ENCODE measurements at regions not wholly inside any gene's neighbourhood (a gene's known extent, or its start where the extent isn't known, plus 50 kb on each side); places are given as distances from the start of the nearest gene placed in this dataset.

DNA sequence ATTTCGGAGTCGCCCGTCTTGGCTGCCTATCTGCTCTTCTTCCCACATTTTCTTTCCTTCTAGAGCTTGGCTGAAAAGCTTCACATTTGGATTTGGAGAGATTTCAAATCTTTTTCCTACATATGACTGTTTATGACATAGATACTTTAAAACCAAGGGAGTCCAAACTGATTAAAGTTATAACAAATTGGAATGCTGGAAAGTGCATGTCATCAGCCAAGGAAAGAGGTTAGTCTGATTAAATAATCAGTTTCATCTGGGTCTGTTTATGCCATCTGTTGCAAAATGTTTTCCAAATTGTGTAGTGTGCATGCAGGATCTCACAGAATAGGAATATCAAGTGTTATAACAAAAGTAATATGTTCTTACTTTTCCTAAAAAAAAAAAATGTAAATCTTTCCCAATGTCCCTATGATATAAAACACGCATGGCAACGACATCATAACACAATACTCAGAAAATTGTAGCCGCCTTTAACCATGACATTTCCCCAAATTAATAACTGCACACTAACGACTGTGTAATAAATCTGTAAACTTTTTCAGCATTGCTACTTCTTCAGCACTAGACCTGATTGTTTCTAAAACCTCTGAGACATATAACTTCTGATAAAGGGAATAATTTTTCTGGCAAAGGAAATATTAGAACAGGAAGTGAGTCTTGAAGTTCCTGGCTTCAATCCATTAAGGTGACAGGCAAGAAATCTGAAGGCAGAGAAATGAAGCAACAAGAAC, 230.2 kb upstream of the FOXQ1 start:
- DNase-seq, result no peak

DNA sequence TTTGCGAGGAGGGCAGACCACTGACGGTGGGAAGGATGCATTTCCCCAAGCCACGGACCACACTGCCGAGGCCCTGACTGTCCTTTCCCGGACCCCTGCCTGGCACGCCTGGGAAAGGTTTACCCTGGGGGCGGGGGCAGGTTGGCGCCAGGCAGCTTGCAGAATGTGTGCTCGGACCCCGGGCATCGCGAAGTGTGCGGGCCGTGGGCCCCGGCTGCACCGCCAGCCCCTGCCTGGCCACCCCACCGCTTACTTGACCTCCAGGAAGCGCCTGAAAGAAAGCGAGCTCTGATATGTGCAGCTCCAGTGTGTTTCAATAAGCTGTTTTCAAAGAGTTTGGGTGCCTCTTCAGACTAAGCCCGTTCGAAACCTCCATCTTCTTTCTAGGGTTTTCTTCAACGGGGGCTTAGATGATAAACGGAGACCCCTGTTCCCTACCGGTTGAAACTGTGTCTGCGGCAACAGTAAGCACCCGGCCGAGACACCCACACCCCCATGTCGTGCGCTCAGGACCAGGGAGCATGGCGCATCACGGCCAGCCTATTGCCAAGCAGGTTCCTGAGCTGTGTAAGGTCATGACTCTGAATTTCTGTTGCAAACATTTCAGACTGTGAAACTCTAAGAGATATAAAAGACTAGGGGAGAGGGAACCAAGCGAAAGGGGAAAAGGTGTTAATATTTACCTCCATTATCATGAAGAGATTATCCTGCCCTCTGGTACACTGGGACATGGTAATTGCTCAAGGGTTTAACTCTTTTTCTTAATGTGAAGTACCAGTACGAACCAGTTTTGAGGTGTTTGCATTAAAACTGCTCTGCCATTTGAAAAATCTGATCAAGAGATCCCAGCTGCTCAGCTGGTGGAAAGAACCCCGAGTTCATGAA, 231.2 kb upstream of the FOXQ1 start:
- DNase-seq, result no peak

DNA sequence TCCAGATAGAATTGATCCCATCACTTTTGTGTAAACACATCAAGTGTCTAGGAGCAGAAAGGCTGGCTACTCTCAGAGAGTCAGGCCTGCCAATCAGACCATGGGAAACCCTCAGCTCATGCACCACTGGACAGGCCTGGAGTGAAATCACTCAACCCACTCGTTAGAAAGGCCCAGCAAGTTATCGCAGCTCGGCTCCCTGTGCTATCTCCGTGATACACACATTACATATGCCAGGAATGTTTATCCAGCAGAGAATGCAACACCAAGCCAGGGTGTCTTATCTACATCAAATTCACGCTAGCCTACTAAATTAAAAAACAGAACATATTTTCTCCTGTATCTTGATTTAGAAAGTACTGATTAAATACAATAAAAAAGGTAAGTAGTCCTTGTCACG, 232.4 kb upstream of the FOXQ1 start:
- no peak for DNase-seq

DNA sequence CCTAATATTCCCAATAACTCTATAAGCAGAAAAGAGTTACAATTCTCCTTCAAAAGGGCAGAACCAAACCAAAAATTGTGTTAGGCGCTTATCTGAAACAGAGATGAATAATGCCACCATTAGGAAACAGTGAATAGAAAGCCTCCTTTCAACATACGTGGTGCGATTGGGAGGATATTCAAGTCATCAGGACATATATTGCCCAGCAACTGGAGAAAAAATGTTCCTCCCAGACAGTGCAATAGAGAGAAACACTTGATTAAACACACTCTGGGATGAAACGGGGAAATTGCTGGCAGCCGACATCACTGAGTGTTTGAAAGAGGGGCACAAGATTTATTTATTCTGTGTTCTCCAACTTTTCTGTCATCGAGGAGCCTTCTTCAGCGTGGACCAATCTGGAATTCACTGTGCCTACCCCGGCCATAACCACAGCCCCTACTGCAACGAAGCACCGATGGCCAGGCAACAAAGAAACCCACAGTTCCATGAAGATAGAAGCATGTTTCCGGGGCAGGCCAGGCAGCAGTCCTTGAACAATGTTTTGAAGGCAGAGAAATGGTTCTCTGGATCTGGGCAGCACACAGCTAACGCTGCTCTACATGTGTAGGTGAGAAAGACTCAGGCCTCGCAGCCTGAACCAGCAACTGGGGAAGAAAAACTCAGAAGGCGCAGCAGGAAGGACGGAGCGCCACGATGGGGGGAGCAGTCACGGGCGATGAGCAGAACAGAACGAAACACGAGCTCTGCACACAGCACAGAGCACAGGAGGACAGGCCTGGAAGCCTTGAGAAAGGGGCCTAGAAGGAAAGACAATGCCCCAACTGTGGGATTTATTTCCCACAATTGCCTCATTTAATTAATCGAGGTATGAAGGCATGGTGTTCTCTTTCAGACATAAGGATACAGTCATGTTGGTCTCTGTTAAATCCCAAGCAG, 234.2 kb upstream of the FOXQ1 start:
- no peak for DNase-seq

DNA sequence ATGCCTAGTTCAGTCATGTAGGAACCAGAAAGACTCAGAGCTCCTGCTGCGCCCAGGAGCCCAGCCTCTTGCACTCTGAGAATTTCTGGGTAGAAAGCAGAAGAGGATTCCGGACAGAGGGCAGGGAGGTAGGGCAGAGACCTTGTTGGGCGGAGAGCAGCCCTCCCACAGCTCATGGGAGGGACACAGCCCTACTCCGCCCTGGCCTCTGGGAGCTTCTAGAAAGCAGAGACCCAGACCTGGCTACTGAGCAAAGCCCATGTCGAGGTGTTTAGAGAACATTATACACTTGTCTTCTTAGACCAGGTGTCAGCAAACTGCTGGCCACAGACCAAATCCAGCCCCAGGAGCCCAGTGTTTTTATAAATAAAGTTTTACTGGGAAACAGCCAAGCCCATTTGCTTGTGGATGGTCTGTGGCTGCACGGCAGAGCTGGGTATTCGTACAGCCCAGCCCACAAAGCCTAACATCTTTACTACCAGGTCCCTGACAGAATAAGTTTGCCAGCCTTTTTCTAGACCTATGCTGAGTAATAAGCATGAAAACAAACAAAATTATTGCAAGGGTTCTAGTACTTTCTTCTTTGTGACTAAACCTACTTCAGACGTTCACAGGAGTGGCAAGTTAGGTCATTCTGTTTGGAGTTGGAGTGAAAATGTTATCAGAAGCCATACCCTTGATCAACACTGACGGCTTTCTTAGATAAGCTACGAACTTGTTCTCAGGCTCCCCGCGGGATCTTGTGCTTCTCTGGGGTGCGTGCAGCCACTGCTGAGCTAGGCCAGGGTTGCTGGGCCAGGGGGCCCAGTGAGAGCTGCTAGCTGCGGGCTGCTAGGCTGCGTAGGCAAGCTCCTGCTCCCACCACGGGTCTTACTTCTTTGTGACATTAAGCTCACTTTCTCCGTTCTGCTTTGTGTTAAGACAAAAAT, 235.1 kb upstream of the FOXQ1 start:
- no peak for DNase-seq

DNA sequence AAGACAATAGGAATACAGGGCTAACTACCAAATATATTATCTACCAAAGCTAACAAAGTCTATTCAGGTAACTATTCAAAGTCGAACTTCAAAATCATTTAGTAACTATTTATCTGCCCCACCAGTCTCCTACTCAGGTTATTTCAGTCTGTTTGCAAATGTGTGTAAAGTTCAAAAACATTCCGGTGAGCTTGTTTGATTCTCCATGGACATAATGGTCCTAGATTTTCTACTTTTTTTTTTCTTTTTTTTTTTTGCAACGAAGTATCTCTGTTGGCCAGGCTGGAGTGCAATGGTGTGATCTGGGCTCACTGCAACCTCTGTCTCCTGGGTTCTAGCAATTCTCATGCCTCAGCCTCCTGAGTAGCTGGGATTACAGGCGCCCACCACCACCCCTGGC, 236.0 kb upstream of the FOXQ1 start:
- DNase-seq, result no peak

DNA sequence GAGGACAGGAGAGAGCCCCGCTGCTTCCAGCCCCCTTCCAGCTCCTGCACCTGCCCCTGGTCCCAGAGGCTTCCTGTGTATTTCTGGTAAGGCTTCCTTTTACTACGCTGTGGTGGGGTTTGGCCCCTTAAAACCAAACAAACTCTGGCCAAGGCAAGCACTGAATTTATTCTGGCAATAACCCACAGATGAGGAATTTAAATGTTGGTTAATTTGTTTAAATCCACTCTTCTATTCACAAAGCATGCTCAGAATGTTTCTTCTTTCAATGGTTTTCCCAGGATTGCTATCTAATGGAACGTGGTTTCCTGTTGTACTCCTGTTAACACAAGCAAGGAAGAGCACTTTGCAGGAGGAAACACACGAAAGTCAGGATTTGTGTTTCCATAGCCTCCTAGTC, 236.5 kb upstream of the FOXQ1 start:
- no peak for DNase-seq

DNA sequence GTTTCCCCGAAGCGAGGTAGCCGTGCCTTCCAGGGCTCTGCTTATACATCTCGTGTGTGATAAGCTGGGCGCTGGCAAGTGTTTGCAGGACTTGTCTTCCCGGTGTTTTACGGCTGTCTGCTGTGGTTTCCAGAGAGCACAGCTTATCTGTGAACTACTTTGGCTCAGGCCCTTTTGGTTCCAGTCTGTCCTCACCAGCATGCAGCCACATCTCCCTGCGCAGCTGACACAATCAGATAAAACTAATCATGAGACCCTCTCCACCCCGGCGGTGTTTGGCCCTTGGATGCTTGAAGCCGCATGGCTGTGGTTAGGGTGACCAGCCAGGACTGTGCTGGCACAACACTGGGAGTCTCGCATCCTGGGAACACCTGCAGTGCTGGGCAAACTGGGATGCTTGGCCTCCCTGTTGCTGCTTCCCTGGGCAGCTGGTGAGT, 241.8 kb upstream of the FOXQ1 start:
- DNase-seq, result no peak

DNA sequence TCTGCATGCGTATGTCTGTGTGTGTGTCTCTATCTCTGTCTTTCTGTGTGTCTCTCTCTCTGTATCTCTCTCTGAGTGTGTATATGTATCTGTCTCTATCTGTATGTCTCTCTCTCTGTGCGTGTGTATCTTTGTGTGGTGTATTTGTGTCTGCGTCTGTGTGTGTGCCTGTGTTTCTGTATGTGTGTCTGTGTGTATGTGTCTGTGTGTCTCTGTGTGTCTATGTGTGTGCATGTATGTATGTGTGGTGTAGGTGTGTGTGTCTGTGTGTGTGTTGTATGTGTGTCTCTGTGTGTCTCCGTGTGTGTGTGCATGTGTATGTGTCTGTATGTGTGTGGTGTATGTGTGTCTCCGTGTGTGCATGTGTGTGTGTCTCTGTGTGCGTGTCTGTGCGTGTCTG, 243.0 kb upstream of the FOXQ1 start:
- DNase-seq, result no peak

DNA sequence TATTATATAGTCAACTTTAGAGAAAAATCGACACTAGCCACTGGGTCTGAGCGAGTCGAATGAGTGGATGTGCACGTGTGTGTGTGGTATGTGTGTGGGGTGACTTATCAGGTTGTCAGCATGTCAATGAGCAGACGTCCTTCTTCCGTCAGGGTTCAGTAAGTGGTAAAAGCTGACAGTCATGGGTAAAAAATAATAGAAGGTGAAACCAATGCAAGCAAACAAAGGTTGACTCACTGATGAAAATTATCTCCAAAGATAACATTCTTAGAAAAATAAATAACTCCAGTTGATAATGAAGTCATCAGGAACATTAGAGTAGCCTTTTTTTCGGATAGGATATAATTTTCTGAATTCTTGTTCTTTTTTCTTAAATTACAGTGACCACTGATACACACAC, 243.8 kb upstream of the FOXQ1 start:
- no peak for DNase-seq

DNA sequence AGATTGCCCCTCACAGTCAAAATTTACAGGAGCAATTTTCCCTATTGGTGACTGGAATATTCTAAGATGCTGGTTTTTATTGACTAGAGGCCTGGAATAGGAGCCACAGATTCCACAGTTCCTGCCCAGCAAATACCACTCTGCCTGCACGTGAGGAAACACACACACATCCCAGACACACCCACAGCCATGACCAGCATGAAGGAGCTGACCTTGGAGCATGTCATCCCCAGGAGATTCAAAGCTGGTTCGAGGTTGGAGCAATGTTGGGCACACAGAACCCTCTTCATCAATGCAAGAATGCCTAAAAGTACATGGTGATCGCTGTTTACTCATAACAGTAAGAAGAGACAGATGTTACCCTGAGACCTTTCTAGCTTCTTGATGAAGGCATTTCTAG, 244.6 kb upstream of the FOXQ1 start:
- no peak for DNase-seq

DNA sequence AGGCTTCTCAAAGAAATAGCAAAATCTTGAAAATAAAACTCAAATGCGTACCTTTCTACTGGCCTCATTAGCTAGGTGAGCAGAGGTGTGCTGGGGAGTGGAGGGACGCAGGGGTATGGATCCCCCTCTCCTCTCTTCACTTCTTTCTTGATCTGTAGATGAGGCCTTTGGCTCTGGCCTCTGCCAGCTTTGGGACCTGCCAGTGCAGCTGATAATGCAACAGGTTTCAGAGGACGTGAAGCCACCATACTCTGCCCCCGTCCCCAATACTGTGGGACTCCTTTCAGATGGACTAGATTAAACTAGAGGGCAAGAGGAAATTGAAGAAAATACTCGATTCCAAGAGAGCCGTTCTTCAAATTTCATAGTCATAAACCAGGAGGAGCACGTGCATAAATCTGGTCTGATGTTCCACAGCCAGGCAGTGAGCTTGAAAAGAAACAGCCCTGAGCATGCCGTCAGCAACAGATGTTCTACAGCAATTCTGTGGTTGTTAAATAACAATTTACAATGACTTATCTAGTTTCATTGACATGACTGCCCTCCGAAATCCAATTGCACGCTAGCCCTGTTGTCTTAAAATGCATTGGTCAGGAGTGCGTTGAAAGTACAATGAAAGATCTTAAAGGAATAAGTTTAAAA, 245.3 kb upstream of the FOXQ1 start:
- DNase-seq, result no peak

DNA sequence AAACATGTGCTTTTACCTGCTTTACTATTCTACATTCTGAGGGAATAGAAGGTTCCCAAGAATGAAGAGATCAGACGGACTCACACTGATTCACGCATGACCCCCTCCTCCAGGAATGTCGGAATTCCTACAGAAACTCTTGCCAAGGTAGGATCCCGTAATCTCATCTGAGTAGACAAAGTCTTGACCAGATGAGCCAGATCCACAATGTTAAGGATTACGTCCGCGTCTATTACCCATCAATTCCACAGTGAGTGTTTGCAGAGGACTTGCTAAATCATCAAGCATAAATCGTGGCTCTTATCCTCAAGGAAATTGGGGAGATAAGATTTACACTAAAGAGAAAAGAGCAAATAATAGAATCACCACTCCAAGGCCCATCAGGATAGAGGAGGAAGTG, 245.9 kb upstream of the FOXQ1 start:
- no peak for DNase-seq

DNA sequence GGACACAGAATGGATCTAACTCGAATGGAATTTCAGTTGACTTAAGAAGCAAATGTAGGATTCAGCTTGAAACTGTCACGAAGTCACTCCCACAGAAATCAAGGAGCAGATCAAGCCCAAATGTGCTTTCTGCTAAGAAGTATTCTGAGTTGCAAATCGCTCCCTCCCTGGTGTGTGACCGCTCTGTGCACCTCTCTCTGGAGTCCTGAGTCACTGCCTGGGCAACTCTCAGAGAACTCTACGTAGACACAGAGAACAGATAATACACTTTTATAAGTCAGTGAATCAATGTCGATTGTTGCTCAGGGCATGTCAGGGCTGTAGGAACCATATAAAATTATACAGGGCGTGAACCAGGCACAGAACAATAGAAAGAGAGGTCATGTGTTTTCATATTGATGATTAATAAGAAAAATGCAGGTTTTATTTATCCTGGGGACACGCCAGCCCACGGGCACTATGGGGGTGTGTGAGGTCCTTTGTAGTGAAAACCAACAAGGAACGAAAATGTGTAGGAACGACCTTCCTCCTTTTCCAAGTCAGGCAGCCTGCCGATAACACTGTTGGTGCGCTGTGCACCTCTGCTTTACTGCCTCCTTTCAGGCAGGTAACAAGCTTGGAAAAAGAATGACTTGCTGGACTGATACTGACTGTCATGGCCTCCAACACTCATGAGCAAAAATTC, 248.1 kb upstream of the FOXQ1 start:
- no peak for DNase-seq

DNA sequence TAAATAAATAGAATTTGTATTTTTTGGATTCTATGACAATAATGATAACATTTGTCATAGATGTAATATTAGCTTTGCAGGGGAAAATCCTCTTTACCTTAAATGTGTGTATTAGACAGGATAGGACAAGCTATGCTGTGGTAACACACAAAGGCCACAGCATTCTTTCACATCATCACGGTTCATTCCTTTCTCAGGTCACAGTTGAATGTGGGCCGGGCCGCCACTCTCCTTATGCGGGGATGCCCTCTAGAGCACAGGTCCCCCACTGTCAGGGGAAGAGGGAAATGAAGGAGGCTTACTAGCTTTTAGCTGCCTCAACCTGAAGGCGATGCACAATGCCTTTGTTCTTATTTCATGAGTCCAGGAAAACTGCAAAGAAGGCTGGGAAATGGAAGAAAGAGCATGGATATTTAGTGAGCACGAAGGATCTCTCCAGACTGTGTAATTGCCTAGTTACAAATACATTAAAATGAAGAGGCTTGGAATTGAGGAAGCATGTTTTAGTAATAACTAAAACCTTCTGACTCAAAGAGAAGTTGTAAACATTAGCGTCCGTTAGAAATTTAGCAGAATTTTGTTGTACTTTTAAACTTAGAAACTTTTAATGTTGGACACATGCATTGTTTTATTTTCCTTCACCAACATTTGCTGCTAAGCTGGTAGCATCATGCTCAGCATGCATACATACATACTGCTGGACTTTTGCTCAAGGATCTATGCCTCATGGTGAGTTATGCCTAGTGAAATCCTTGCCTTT, 248.9 kb upstream of the FOXQ1 start:
- no peak for DNase-seq

DNA sequence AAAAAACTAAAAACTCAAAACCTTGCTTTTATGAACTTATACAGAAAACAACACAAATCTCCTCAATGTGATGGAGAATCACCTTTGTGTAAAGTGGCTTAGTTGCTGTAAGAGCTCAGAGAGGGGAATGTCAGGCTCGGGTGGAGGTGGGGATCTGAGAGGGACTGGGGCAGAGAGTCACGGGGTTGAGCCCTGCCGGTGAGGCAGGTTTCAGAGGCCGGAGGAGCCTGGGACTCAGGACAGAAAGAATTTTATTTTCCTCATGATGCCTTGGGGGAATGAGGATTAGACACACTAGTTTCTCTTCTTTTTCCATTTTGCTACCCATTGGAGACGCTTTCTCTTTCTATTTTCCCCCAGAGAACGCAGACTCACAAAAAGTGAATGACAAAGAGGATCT, 252.3 kb upstream of the FOXQ1 start:
- DNase-seq, result no peak

DNA sequence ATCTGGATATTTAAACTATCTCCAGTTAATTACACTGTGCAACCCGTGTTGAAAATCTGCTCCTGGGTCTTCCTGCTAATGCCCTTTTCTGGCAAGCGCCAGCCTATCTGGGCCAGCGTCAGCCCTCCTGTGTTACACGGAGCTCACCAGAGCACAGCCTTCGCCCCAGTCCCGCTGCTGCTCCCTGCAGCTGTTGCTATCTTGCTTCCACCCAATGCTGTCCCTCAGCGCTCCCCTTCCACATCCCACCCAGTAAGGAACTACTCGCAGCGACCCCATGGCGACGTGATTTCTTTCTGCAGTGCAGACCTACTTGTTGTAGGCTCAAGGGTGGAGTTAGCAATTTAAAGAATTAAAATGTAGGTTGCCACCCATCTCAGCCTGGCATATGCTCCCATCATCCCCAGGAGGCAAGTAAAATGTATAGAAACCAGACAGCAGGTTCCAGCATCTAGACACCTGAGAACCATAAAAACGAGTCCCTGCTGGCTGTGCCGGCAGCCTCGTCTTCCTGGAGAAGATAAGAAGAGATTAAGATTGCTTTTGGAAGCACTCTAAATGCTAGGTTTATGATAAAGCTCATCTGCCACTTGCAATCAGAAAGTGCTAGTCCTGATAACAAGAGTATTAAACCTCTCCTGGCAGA, 254.3 kb upstream of the FOXQ1 start:
- no peak for DNase-seq

DNA sequence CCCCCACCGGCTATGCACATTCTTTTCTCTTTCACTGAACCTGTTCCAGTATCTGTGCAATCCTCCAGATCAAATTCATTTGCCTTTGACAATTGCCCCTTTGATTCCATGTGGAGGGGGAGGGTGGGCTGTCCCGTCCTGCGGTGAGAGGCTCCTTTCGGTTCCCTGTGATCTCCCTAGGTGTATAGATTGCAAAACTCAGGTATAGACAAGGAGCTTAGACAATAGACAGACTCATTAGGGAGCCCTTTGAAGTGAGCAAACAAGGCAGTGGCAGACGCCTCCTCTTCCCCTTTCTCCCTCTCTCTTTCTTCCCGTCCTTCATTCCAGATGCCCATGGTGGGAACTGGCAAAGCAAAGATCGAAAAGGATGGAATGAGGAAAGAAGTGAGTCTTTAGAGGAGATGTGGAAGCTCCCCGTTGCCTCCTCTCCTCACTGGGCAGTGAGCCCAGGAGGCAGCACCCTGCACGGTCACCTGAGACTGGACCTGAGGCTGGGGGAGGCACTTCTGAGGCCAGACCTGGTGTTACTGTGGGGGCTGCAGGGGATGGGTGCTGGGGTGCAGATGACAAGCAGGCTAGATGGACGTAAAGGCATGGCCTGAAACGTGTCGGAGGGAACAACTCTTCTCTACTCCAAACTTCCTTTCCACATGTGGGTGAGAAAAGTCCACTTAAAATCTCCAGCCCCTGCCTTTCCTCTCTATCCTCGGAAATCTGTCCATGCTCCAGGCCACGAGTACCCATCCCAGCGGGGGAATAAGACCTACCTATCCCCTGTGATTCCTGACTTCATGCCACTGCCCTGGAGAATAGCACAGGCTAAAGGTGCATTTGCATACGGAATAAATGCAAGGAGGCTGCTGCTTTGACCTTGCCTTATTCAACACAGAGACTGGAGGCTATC, 256.6 kb upstream of the FOXQ1 start:
- DNase-seq, result no peak

DNA sequence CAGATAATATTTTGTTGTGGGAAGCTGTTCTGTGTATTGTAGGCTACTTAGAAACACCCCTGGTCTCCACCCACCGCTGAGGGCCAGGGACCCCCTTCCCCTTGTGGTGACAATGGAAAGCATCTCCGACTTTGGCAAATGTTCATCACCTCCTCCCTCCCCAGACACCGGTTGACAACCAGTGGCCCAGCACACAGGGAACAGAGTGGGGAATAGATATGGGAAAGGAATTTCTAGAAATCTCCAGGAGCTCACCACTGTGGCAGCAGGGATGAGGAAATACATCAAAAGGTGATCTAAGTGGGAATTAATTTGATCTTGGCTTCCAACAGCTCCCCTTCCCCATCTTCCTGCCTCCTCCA, 257.3 kb upstream of the FOXQ1 start:
- DNase-seq, result no peak

Measured in retina (tissue), 1 donor.